Endothelial cell of umbilical vein (primary cell): ENCODE measurements at regions not wholly inside any gene's neighbourhood (a gene's known extent, or its start where the extent isn't known, plus 50 kb on each side); places are given as distances from the start of the nearest gene placed in this dataset.

Experiments
- CTCF ChIP-seq, 2 donors: IDR thresholded peaks; 1 replicate in 1 of 2; 2 replicates in 1 of 2; pipeline ENCODE4 v1.5.1; 2011; ENCODE audit warnings: low read length in 2 of 2, mild to moderate bottlenecking in 2 of 2, moderate library complexity in 2 of 2, control low read depth in 1 of 2, inconsistent platforms in 1 of 2, low read depth in 1 of 2; ENCODE audit not compliant: insufficient read depth in 1 of 2; ENCODE audit errors: extremely low read depth in 1 of 2
- EZH2 ChIP-seq: IDR thresholded peaks from 2 replicates; pipeline ENCODE4 v1.6.1; 2012; ENCODE audit warnings: borderline replicate concordance, low read depth, mild to moderate bottlenecking, moderate library complexity, low read length, inconsistent platforms; ENCODE audit not compliant: severe bottlenecking
- FOS ChIP-seq: IDR thresholded peaks from 2 replicates; pipeline ENCODE4 v1.6.1; 2011; ENCODE audit warnings: mild to moderate bottlenecking, low read length, moderate library complexity, borderline replicate concordance; ENCODE audit not compliant: insufficient read depth
- JUN ChIP-seq: IDR thresholded peaks from 2 replicates; pipeline ENCODE4 v1.6.1; 2011; ENCODE audit warnings: borderline replicate concordance, low read depth; ENCODE audit not compliant: insufficient read length, insufficient read depth
- MAX ChIP-seq: IDR thresholded peaks from 2 replicates; pipeline ENCODE4 v1.6.1; 2011; ENCODE audit not compliant: insufficient read depth, insufficient read length
- POLR2A ChIP-seq: IDR thresholded peaks from 2 replicates; pipeline ENCODE4 v1.6.1; 2012; ENCODE audit warnings: low read depth, mild to moderate bottlenecking, control low read depth, low read length
- POLR2AphosphoS5 ChIP-seq: IDR thresholded peaks from 2 replicates; pipeline ENCODE4 v1.6.1; 2012; ENCODE audit warnings: low read depth, mild to moderate bottlenecking, control low read depth, low read length, moderate library complexity; ENCODE audit not compliant: insufficient read depth

- TF ChIP-seq CTCF (IDR thresholded peaks at IDR 0.05; ENCODE audit: extremely low read depth in 1 of 2, insufficient read depth in 1 of 2, low read depth in 1 of 2, low read length in 2 of 2) (no peak), MAX (no peak), POLR2AphosphoS5 (no peak), EZH2 (no peak), FOS (no peak), POLR2A (no peak), JUN (no peak)
Observed at GRCh38 chr15:69910514-69910913, 187.2 kb downstream of the TLE3 start.
